Astrocyte (in vitro differentiated cells and primary cell): ENCODE measurements at regions not wholly inside any gene's neighbourhood (a gene's known extent, or its start where the extent isn't known, plus 50 kb on each side); places are given as distances from the start of the nearest gene placed in this dataset.

Experiments
- EZH2 ChIP-seq: IDR thresholded peaks from 2 replicates; pipeline ENCODE4 v1.6.1; 2012; ENCODE audit warnings: mild to moderate bottlenecking, low read length, inconsistent platforms; ENCODE audit not compliant: insufficient read depth
- TF ChIP-seq, protein P1 (sequence below): IDR thresholded peaks from 2 replicates; pipeline ENCODE4 v1.5.1; 2011; ENCODE audit warnings: low read depth, mild to moderate bottlenecking, inconsistent platforms, low read length, moderate library complexity; ENCODE audit not compliant: insufficient read depth

DNA sequence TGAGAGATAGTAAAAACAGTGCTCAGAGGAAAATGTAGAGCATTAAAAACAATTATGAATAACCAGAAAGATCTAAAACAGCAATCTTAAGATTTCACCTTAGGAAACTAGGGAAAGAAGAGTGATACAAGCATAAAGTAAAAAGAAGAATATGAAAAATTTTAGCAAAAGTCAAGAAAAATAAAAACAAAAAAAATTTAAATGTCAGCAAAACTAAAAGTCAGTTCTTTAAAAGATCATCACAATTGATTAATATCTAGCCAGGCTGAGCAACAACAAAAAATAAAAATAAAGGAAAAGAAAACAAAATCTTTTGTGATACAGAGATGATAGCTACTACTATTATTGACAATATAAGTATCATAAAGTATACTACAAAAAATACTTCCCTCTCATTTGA lies 1088.1 kb upstream of the EDIL3 start:
- TF ChIP-seq, protein P1, sequence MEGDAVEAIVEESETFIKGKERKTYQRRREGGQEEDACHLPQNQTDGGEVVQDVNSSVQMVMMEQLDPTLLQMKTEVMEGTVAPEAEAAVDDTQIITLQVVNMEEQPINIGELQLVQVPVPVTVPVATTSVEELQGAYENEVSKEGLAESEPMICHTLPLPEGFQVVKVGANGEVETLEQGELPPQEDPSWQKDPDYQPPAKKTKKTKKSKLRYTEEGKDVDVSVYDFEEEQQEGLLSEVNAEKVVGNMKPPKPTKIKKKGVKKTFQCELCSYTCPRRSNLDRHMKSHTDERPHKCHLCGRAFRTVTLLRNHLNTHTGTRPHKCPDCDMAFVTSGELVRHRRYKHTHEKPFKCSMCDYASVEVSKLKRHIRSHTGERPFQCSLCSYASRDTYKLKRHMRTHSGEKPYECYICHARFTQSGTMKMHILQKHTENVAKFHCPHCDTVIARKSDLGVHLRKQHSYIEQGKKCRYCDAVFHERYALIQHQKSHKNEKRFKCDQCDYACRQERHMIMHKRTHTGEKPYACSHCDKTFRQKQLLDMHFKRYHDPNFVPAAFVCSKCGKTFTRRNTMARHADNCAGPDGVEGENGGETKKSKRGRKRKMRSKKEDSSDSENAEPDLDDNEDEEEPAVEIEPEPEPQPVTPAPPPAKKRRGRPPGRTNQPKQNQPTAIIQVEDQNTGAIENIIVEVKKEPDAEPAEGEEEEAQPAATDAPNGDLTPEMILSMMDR: no peak
- no peak for TF ChIP-seq EZH2
